Endothelial cell of hepatic sinusoid (primary cell): ENCODE measurements at regions not wholly inside any gene's neighbourhood (a gene's known extent, or its start where the extent isn't known, plus 50 kb on each side); places are given as distances from the start of the nearest gene placed in this dataset.
"Not testable (repeated sequence)": the region's sequence is repeated elsewhere in the genome, so short reads cannot be mapped to it uniquely, and the experiment has no call there.

Experiments used
- in situ Hi-C: cut with HindIII; loops from 2 replicates; pipeline ENCODE4 v1.10.0; 2017; ENCODE audit warnings: low sequenced_read_pairs

GRCh38 chr2:198546122-198546521, 741.7 kb downstream of the PLCL1 start:
- in situ Hi-C loops: no loop called here

- in situ Hi-C loops: no loop called here
Measured at GRCh38 chr2:198545411-198545810, 741.0 kb downstream of the PLCL1 start.

- in situ Hi-C loops: no loop called here
Measured at GRCh38 chr2:198544461-198544860, 740.1 kb downstream of the PLCL1 start.

GRCh38 chr2:198534756-198535155, 730.4 kb downstream of the PLCL1 start:
- in situ Hi-C loops: no loop called here

GRCh38 chr2:198525211-198525969, 721.0 kb downstream of the PLCL1 start:
- in situ Hi-C loops: no loop called here

- in situ Hi-C loops: no loop called here
Measured at GRCh38 chr2:198523710-198524109, 719.3 kb downstream of the PLCL1 start.

- in situ Hi-C loops: no loop called here
Measured at GRCh38 chr2:198518935-198519334, 714.5 kb downstream of the PLCL1 start.

- in situ Hi-C loops: no loop called here
Measured at GRCh38 chr2:198517976-198518375, 713.6 kb downstream of the PLCL1 start.

- in situ Hi-C loops: not testable (repeated sequence)
Measured at GRCh38 chr2:198508610-198509009, 704.2 kb downstream of the PLCL1 start.

- in situ Hi-C loops: no loop called here
Measured at GRCh38 chr2:198499539-198499938, 695.1 kb downstream of the PLCL1 start.

GRCh38 chr2:198498516-198498915, 694.1 kb downstream of the PLCL1 start:
- in situ Hi-C loops: no loop called here

GRCh38 chr2:198498048-198498447, 693.7 kb downstream of the PLCL1 start:
- in situ Hi-C loops: no loop called here

- in situ Hi-C loops: no loop called here
Measured at GRCh38 chr2:198494931-198495330, 690.5 kb downstream of the PLCL1 start.

GRCh38 chr2:198490748-198491147, 686.4 kb downstream of the PLCL1 start:
- in situ Hi-C loops: no loop called here

GRCh38 chr2:198488964-198489363, 684.6 kb downstream of the PLCL1 start:
- in situ Hi-C loops: no loop called here

GRCh38 chr2:198483051-198483450, 678.7 kb downstream of the PLCL1 start:
- in situ Hi-C loops: loop anchor here (5.0 kb wide), 1 partner anchor 56 kb away; no protein-coding TSS in a partner anchor

GRCh38 chr2:198479065-198479464, 674.7 kb downstream of the PLCL1 start:
- in situ Hi-C loops: no loop called here

- in situ Hi-C loops: no loop called here
Measured at GRCh38 chr2:198478361-198478760, 674.0 kb downstream of the PLCL1 start.

- in situ Hi-C loops: no loop called here
Measured at GRCh38 chr2:198476007-198476406, 671.6 kb downstream of the PLCL1 start.

GRCh38 chr2:198471291-198471690, 666.9 kb downstream of the PLCL1 start:
- in situ Hi-C loops: no loop called here

- in situ Hi-C loops: no loop called here
Measured at GRCh38 chr2:198468136-198468535, 663.7 kb downstream of the PLCL1 start.

GRCh38 chr2:198465970-198466369, 661.6 kb downstream of the PLCL1 start:
- in situ Hi-C loops: no loop called here

GRCh38 chr2:198456418-198456817, 652.0 kb downstream of the PLCL1 start:
- in situ Hi-C loops: no loop called here
